ENCODE measurements at regions not wholly inside any gene's neighbourhood (a gene's known extent, or its start where the extent isn't known, plus 50 kb on each side); places are given as distances from the start of the nearest gene placed in this dataset.

DNA sequence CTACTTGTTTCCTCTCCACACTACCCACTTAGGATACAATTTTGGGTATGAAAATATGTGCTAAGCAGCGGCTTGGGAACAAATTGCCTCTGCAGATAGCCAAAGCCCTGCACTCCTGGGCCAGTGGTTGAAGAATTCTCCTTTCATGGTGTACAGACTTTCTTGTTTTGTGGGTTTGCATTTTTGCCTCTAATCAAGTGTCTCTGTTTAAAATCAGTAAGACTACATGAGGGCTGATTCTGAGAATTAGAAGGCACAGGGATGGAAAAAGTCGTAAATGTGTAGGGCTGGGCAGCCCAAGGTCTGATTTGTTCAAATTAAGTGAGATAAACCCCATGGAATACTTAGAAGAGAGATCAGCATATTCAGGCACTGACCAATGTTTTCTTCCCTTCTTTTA is 103.7 kb upstream of the CD180 start (continued):
- TF ChIP-seq ZNF671 (CRISPR knock-in tag; IDR thresholded peaks at IDR 0.05) = no peak

- H3K9me3 Mint-ChIP-seq = peaks cover 17% of the 10 kb centered on the region; the same call in 1 of the 2 replicates
- no peak for ATAC-seq
- no peak overlapping the region for H3K4me3 Mint-ChIP-seq
- ChIA-PET CTCF (interaction anchor here (0.6 kb wide), 1 partner anchor 187 kb away, joined by 3 read pairs; no protein-coding TSS in a partner anchor), POLR2A (no interaction called here)
- H3K27ac Mint-ChIP-seq = no peak overlapping the region
- DNase-seq (ENCODE audit: low spot score) = no peak
- peaks cover 3% of the 10 kb centered on the region; the same call in 1 of the 2 replicates for H3K4me1 Mint-ChIP-seq
- H3K36me3 Mint-ChIP-seq = no peaks in the 10 kb centered on the region
- no peaks in the 10 kb centered on the region; the same call in 1 of the 2 replicates for H3K27me3 Mint-ChIP-seq (ENCODE audit: low read depth)
- TF ChIP-seq, protein P1, sequence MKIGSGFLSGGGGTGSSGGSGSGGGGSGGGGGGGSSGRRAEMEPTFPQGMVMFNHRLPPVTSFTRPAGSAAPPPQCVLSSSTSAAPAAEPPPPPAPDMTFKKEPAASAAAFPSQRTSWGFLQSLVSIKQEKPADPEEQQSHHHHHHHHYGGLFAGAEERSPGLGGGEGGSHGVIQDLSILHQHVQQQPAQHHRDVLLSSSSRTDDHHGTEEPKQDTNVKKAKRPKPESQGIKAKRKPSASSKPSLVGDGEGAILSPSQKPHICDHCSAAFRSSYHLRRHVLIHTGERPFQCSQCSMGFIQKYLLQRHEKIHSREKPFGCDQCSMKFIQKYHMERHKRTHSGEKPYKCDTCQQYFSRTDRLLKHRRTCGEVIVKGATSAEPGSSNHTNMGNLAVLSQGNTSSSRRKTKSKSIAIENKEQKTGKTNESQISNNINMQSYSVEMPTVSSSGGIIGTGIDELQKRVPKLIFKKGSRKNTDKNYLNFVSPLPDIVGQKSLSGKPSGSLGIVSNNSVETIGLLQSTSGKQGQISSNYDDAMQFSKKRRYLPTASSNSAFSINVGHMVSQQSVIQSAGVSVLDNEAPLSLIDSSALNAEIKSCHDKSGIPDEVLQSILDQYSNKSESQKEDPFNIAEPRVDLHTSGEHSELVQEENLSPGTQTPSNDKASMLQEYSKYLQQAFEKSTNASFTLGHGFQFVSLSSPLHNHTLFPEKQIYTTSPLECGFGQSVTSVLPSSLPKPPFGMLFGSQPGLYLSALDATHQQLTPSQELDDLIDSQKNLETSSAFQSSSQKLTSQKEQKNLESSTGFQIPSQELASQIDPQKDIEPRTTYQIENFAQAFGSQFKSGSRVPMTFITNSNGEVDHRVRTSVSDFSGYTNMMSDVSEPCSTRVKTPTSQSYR (CRISPR knock-in tag; IDR thresholded peaks at IDR 0.05) = no peak
- TF ChIP-seq ZNF232 (CRISPR knock-in tag; IDR thresholded peaks at IDR 0.05) = no peak
- TF ChIP-seq CREM (CRISPR knock-in tag; IDR thresholded peaks at IDR 0.05) = no peak
- no peak for TF ChIP-seq SMAD3 (CRISPR knock-in tag; IDR thresholded peaks at IDR 0.05; ENCODE audit: borderline replicate concordance)
- TF ChIP-seq, protein P2, sequence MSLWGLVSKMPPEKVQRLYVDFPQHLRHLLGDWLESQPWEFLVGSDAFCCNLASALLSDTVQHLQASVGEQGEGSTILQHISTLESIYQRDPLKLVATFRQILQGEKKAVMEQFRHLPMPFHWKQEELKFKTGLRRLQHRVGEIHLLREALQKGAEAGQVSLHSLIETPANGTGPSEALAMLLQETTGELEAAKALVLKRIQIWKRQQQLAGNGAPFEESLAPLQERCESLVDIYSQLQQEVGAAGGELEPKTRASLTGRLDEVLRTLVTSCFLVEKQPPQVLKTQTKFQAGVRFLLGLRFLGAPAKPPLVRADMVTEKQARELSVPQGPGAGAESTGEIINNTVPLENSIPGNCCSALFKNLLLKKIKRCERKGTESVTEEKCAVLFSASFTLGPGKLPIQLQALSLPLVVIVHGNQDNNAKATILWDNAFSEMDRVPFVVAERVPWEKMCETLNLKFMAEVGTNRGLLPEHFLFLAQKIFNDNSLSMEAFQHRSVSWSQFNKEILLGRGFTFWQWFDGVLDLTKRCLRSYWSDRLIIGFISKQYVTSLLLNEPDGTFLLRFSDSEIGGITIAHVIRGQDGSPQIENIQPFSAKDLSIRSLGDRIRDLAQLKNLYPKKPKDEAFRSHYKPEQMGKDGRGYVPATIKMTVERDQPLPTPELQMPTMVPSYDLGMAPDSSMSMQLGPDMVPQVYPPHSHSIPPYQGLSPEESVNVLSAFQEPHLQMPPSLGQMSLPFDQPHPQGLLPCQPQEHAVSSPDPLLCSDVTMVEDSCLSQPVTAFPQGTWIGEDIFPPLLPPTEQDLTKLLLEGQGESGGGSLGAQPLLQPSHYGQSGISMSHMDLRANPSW (CRISPR knock-in tag; conservative IDR thresholded peaks at IDR 0.05; ENCODE audit: low read depth) = no peak
- no peak for TF ChIP-seq FOXJ3 (CRISPR knock-in tag; IDR thresholded peaks at IDR 0.05; ENCODE audit: borderline replicate concordance)
Observed at GRCh38 chr5:67299231-67299735, 102.7 kb upstream of the CD180 start.

- Mint-ChIP-seq H3K36me3 (no peaks in the 10 kb centered on the region), H3K9me3 (peaks cover 17% of the 10 kb centered on the region; the same call in 1 of the 2 replicates), H3K4me1 (peaks cover 3% of the 10 kb centered on the region; the same call in 1 of the 2 replicates), H3K27ac (no peak overlapping the region), H3K4me3 (no peak overlapping the region), H3K27me3 (ENCODE audit: low read depth) (no peaks in the 10 kb centered on the region; the same call in 1 of the 2 replicates)
- ATAC-seq (no peak), DNase-seq (ENCODE audit: low spot score) (no peak)
- CTCF ChIA-PET = no interaction called here
- POLR2A ChIA-PET = no interaction called here
- TF ChIP-seq NR1H2 (CRISPR knock-in tag; IDR thresholded peaks at IDR 0.05) (no peak), CREM (CRISPR knock-in tag; IDR thresholded peaks at IDR 0.05) (no peak), ESRRA (CRISPR knock-in tag; IDR thresholded peaks at IDR 0.05; ENCODE audit: borderline replicate concordance) (no peak), ZNF396 (CRISPR knock-in tag; IDR thresholded peaks at IDR 0.05; ENCODE audit: borderline replicate concordance) (no peak), TCF7 (CRISPR knock-in tag; IDR thresholded peaks at IDR 0.05; ENCODE audit: low read depth) (no peak), MXD4 (CRISPR knock-in tag; IDR thresholded peaks at IDR 0.05; ENCODE audit: borderline replicate concordance) (no peak), NFE2L1 (CRISPR knock-in tag; IDR thresholded peaks at IDR 0.05) (no peak)
- TF ChIP-seq, protein P1 (CRISPR knock-in tag; IDR thresholded peaks at IDR 0.05) = no peak
- TF ChIP-seq, protein P3, sequence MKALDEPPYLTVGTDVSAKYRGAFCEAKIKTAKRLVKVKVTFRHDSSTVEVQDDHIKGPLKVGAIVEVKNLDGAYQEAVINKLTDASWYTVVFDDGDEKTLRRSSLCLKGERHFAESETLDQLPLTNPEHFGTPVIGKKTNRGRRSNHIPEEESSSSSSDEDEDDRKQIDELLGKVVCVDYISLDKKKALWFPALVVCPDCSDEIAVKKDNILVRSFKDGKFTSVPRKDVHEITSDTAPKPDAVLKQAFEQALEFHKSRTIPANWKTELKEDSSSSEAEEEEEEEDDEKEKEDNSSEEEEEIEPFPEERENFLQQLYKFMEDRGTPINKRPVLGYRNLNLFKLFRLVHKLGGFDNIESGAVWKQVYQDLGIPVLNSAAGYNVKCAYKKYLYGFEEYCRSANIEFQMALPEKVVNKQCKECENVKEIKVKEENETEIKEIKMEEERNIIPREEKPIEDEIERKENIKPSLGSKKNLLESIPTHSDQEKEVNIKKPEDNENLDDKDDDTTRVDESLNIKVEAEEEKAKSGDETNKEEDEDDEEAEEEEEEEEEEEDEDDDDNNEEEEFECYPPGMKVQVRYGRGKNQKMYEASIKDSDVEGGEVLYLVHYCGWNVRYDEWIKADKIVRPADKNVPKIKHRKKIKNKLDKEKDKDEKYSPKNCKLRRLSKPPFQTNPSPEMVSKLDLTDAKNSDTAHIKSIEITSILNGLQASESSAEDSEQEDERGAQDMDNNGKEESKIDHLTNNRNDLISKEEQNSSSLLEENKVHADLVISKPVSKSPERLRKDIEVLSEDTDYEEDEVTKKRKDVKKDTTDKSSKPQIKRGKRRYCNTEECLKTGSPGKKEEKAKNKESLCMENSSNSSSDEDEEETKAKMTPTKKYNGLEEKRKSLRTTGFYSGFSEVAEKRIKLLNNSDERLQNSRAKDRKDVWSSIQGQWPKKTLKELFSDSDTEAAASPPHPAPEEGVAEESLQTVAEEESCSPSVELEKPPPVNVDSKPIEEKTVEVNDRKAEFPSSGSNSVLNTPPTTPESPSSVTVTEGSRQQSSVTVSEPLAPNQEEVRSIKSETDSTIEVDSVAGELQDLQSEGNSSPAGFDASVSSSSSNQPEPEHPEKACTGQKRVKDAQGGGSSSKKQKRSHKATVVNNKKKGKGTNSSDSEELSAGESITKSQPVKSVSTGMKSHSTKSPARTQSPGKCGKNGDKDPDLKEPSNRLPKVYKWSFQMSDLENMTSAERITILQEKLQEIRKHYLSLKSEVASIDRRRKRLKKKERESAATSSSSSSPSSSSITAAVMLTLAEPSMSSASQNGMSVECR (CRISPR knock-in tag; IDR thresholded peaks at IDR 0.05; ENCODE audit: borderline replicate concordance) = no peak
- TF ChIP-seq, protein P4, sequence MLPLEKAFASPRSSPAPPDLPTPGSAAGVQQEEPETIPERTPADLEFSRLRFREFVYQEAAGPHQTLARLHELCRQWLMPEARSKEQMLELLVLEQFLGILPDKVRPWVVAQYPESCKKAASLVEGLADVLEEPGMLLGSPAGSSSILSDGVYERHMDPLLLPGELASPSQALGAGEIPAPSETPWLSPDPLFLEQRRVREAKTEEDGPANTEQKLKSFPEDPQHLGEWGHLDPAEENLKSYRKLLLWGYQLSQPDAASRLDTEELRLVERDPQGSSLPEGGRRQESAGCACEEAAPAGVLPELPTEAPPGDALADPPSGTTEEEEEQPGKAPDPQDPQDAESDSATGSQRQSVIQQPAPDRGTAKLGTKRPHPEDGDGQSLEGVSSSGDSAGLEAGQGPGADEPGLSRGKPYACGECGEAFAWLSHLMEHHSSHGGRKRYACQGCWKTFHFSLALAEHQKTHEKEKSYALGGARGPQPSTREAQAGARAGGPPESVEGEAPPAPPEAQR (CRISPR knock-in tag; IDR thresholded peaks at IDR 0.05) = no peak
Observed at GRCh38 chr5:67297802-67298532, 101.4 kb upstream of the CD180 start.

All from WTC11 (cell line).